ENCODE measurements at regions not wholly inside any gene's neighbourhood (a gene's known extent, or its start where the extent isn't known, plus 50 kb on each side); places are given as distances from the start of the nearest gene placed in this dataset.

DNA sequence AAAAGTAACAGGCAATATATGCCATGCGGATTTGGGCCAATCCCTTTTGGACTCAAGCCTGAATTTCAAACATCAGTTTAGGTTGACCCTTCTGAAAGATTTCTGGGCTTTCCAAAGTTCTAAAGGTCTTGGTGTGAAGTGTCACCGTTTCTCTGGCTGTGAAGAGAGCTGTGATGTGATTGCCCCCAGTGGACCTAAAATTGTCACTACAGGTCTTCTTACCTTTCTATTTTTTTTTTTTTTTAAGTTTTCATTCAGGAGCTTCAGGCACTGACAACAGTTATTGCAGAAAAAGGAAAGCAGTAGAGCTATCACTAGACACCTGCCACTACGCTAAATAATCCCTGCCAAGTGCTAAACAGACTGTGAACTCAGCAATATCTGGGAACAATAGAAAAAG, 75.7 kb upstream of the OPRM1 start:
- DNase-seq (no peak), ATAC-seq (ENCODE audit: low read depth) (no peak)
- Histone ChIP-seq H3K27ac (ENCODE audit: low read length in 2 of 2) (no peak overlapping the region), H3K79me2 (ENCODE audit: control insufficient read depth, insufficient read depth, low read length) (no peaks in the 10 kb centered on the region), H3K27me3 (replicated peaks in 1 of 4; ENCODE audit: control extremely low read depth in 1 of 4, control insufficient read depth in 3 of 4, insufficient read depth in 4 of 4, low read length in 3 of 4) (no peaks in the 10 kb centered on the region), H3K4me2 (replicated peaks; ENCODE audit: low read depth, low read length, poor library complexity, severe bottlenecking) (no peak overlapping the region), H3K9me3 (ENCODE audit: control extremely low read depth in 1 of 3, control insufficient read depth in 2 of 3, insufficient read depth in 1 of 3, low read length in 2 of 3) (peaks cover 0 to 4% (median 0%) of the 10 kb centered on the region in 3 donors), H3K9ac (ENCODE audit: low read length) (no peak overlapping the region), H3K4me3 (ENCODE audit: control extremely low read depth in 1 of 5, extremely low read depth in 1 of 5, insufficient read depth in 1 of 5, low read depth in 2 of 5, low read length in 4 of 5) (no peak overlapping the region), H3K36me3 (replicated peaks in 1 of 2; ENCODE audit: control extremely low read depth in 1 of 2, control insufficient read depth in 1 of 2, extremely low read depth in 1 of 2, insufficient read depth in 2 of 2, low read length in 1 of 2) (no peaks in the 10 kb centered on the region), H4K20me1 (ENCODE audit: control insufficient read depth, insufficient read depth, low read length, poor library complexity, severe bottlenecking) (no peaks in the 10 kb centered on the region), H2AFZ (ENCODE audit: insufficient read depth, low read depth, low read length, poor library complexity, severe bottlenecking) (no peak overlapping the region), H3K4me1 (ENCODE audit: control insufficient read depth in 2 of 2, insufficient read depth in 2 of 2, low read length in 2 of 2) (no peaks in the 10 kb centered on the region)
- CTCF ChIA-PET, result no interaction called here
- Mint-ChIP-seq H3K9me3 (ENCODE audit: insufficient read depth) (no peaks in the 10 kb centered on the region), H3K4me3 (no peak overlapping the region), H3K27ac (no peak overlapping the region), H3K4me1 (peaks cover under 1% of the 10 kb centered on the region), H3K27me3 (no peaks in the 10 kb centered on the region)
- intact Hi-C loops (cut with micrococcal nuclease), result no loop called here
- POLR2A ChIA-PET, result no interaction called here
- no CpG with 5 or more reads among the region's 3 CpGs for WGBS (ENCODE audit: insufficient coverage)
- TF ChIP-seq EZH2 (IDR thresholded peaks at IDR 0.05; ENCODE audit: borderline replicate concordance, insufficient read depth, low read depth, low read length, poor library complexity, severe bottlenecking), result no peak
- TF ChIP-seq, protein P1, sequence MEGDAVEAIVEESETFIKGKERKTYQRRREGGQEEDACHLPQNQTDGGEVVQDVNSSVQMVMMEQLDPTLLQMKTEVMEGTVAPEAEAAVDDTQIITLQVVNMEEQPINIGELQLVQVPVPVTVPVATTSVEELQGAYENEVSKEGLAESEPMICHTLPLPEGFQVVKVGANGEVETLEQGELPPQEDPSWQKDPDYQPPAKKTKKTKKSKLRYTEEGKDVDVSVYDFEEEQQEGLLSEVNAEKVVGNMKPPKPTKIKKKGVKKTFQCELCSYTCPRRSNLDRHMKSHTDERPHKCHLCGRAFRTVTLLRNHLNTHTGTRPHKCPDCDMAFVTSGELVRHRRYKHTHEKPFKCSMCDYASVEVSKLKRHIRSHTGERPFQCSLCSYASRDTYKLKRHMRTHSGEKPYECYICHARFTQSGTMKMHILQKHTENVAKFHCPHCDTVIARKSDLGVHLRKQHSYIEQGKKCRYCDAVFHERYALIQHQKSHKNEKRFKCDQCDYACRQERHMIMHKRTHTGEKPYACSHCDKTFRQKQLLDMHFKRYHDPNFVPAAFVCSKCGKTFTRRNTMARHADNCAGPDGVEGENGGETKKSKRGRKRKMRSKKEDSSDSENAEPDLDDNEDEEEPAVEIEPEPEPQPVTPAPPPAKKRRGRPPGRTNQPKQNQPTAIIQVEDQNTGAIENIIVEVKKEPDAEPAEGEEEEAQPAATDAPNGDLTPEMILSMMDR (IDR thresholded peaks at IDR 0.05), result no peak

DNA sequence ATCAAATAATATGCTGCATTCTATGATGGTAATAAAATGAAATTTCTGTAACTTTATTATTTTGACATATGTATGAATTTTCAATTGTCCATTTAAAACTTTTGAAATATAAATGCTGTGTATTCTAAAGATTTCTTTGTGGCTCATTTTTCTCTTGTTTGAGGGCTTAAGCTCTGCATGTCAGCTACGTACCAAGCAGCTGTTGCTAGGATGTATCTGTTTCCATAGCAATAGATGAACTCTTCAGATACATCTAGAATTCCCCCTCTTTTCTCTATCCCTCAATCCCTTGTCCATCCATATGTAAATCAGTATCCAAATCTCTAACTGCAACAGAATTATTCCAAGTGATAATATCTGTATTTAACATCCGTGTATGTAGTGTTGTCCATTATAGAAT, 76.5 kb upstream of the OPRM1 start:
- Histone ChIP-seq H3K27me3 (replicated peaks in 1 of 4; ENCODE audit: control extremely low read depth in 1 of 4, control insufficient read depth in 3 of 4, insufficient read depth in 4 of 4, low read length in 3 of 4) (no peaks in the 10 kb centered on the region), H2AFZ (ENCODE audit: insufficient read depth, low read depth, low read length, poor library complexity, severe bottlenecking) (no peak overlapping the region), H3K9ac (ENCODE audit: low read length) (no peak overlapping the region), H3K27ac (ENCODE audit: low read length in 2 of 2) (no peak overlapping the region), H3K79me2 (ENCODE audit: control insufficient read depth, insufficient read depth, low read length) (no peaks in the 10 kb centered on the region), H3K36me3 (replicated peaks in 1 of 2; ENCODE audit: control extremely low read depth in 1 of 2, control insufficient read depth in 1 of 2, extremely low read depth in 1 of 2, insufficient read depth in 2 of 2, low read length in 1 of 2) (no peaks in the 10 kb centered on the region), H3K9me3 (ENCODE audit: control extremely low read depth in 1 of 3, control insufficient read depth in 2 of 3, insufficient read depth in 1 of 3, low read length in 2 of 3) (peaks cover 0 to 4% (median 0%) of the 10 kb centered on the region in 3 donors), H3K4me3 (ENCODE audit: control extremely low read depth in 1 of 5, extremely low read depth in 1 of 5, insufficient read depth in 1 of 5, low read depth in 2 of 5, low read length in 4 of 5) (no peak overlapping the region), H4K20me1 (ENCODE audit: control insufficient read depth, insufficient read depth, low read length, poor library complexity, severe bottlenecking) (no peaks in the 10 kb centered on the region), H3K4me2 (replicated peaks; ENCODE audit: low read depth, low read length, poor library complexity, severe bottlenecking) (no peak overlapping the region), H3K4me1 (ENCODE audit: control insufficient read depth in 2 of 2, insufficient read depth in 2 of 2, low read length in 2 of 2) (peaks cover 0 to 3% of the 10 kb centered on the region in 2 donors)
- Mint-ChIP-seq H3K4me1 (peaks cover 4% of the 10 kb centered on the region), H3K27me3 (no peaks in the 10 kb centered on the region), H3K9me3 (ENCODE audit: insufficient read depth) (no peaks in the 10 kb centered on the region), H3K4me3 (no peak overlapping the region), H3K27ac (no peak overlapping the region)
- intact Hi-C loops (cut with micrococcal nuclease), result no loop called here
- CTCF ChIA-PET, result no interaction called here
- ATAC-seq (ENCODE audit: low read depth) (no peak), DNase-seq (no peak)
- POLR2A ChIA-PET, result no interaction called here
- no CpG with 5 or more reads among the region's 2 CpGs for whole genome bisulfite sequencing (ENCODE audit: insufficient coverage)
- TF ChIP-seq, protein P1 (IDR thresholded peaks at IDR 0.05), result no peak
- no peak for TF ChIP-seq EZH2 (IDR thresholded peaks at IDR 0.05; ENCODE audit: borderline replicate concordance, insufficient read depth, low read depth, low read length, poor library complexity, severe bottlenecking)
